Stomach smooth muscle (tissue), 2 donors: ENCODE measurements at regions not wholly inside any gene's neighbourhood (a gene's known extent, or its start where the extent isn't known, plus 50 kb on each side); places are given as distances from the start of the nearest gene placed in this dataset.

Source experiments
- H3K27ac ChIP-seq: one replicate; pipeline ENCODE4 v1.7.0; 2013; ENCODE audit warnings: mild to moderate bottlenecking, low read length, inconsistent platforms
- H3K27me3 ChIP-seq, 2 donors: one replicate each; pipeline ENCODE4 v1.7.0; 2013; ENCODE audit warnings: low read length in 2 of 2; ENCODE audit not compliant: insufficient read depth in 2 of 2, control insufficient read depth in 1 of 2
- H3K36me3 ChIP-seq, 2 donors: one replicate each; pipeline ENCODE4 v1.7.0; 2013; ENCODE audit warnings: low read length in 2 of 2; ENCODE audit not compliant: control insufficient read depth in 2 of 2, insufficient read depth in 2 of 2
- H3K4me1 ChIP-seq: one replicate; pipeline ENCODE4 v1.7.0; 2013; ENCODE audit warnings: low read length; ENCODE audit not compliant: control insufficient read depth, insufficient read depth
- H3K4me3 ChIP-seq, 2 donors: one replicate each; pipeline ENCODE4 v1.7.0; 2013; ENCODE audit warnings: low read length in 2 of 2
- H3K9ac ChIP-seq, 2 donors: one replicate each; pipeline ENCODE4 v1.7.0; 2013; ENCODE audit warnings: low read length in 2 of 2, mild to moderate bottlenecking in 1 of 2
- H3K9me3 ChIP-seq, 2 donors: one replicate each; pipeline ENCODE4 v1.7.0; 2013; ENCODE audit warnings: low read length in 2 of 2; ENCODE audit not compliant: control insufficient read depth in 2 of 2
- donor health status: healthy.
- donor health status: Pancreatic carcinoma.

DNA sequence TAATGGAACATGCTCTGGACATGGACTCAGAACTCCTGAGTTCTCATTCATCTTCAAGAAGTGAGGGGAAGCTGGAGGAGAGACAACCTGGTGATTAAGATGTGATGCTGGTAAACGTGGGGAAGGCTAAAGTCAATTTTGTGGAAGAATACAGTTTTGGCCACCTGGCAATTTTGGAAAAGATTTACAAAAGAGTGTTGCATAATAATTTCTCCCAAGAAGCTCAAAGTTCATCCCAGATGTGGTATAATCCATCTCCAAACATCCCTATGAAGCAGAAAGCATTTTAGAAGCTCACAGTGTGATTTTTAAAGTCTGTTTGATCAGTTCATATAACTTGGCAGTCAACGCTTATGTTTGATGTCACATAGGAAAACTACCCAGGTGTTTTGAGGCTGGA lies 208.7 kb downstream of the LMX1A start:
- no peak overlapping the region for H3K9ac ChIP-seq
- peaks cover 0 to 6% of the 10 kb centered on the region in 2 donors for H3K27me3 ChIP-seq
- H3K27ac ChIP-seq, result no peak overlapping the region
- no peaks in the 10 kb centered on the region for H3K36me3 ChIP-seq
- peaks cover 2% of the 10 kb centered on the region for H3K4me1 ChIP-seq
- H3K9me3 ChIP-seq, result no peaks in the 10 kb centered on the region
- H3K4me3 ChIP-seq, result no peak overlapping the region

DNA sequence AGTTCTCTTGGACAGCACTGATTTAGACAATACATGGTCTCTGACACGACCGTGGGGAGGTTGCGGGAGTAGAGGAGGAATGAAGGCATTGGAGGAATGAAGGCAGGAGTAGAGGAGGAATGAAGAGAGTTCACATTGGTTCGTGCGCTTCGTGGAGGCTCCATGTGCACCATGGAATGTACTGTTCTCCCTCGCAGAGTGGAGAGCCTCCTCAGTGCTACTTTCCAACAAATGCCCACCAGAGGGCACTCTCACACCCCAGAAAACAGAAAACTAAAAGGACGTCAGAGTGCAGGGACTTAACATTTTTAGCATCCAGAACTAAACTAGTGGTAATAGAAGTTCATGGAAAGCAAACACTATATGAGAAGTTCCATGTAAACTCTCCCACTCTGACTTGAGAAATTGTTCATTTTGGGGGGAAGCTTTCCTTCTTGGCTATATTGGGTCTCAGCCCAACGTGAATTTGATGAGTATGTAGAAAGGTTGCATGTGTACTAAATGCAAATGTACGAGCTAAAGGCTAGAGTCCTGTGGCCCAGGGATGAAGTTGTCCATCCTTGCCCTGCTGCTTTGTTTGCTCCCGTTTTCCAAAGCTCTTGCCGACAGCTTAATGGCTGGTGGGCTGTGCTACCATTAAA lies 211.6 kb downstream of the LMX1A start:
- Histone ChIP-seq H3K4me1 (peaks cover 2% of the 10 kb centered on the region), H3K27ac (no peak overlapping the region), H3K4me3 (no peak overlapping the region), H3K9me3 (no peaks in the 10 kb centered on the region), H3K27me3 (peaks cover 0 to 11% of the 10 kb centered on the region in 2 donors), H3K9ac (no peak overlapping the region), H3K36me3 (no peaks in the 10 kb centered on the region)

DNA sequence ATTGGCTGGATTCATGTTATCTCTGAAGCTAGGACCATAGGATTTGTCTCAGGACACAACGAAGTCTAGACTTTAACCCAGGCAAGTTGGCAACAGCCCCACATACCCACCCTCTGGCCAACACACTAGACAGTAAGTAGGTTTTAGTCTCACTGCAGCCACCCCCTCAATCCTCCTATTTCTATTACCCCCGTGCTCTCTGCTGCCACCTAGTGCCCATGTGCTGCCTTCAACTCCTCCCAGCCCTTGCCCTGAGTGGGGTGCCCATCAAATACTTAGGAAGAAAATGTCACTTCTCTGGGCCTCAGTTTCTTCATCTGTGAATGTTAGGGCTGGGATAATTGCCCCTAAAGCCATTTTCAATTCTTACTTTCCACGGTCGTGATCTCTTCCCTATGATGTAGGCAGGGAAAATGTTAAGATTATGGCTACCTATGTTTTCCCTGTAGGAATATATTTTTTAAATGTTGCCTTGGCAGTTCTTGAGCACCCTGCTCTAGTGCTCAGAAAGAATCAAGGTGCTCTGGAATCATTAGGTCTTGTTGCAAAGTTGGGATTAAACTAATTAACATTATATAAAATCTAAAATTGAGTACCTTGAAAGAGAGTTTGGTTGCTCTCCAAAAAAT lies 213.0 kb downstream of the LMX1A start:
- no peaks in the 10 kb centered on the region for H3K9me3 ChIP-seq
- no peak overlapping the region for H3K4me3 ChIP-seq
- no peak overlapping the region for H3K27ac ChIP-seq
- H3K27me3 ChIP-seq, result peaks cover 0 to 11% of the 10 kb centered on the region in 2 donors
- H3K9ac ChIP-seq, result no peak overlapping the region
- H3K36me3 ChIP-seq, result no peaks in the 10 kb centered on the region
- H3K4me1 ChIP-seq, result peaks cover 2% of the 10 kb centered on the region

GRCh38 chr1:165138960-165139359 lies 217.6 kb downstream of the LMX1A start:
- no peak overlapping the region for H3K9ac ChIP-seq
- H3K4me3 ChIP-seq, result no peak overlapping the region
- no peak overlapping the region for H3K27ac ChIP-seq
- no peaks in the 10 kb centered on the region for H3K9me3 ChIP-seq
- no peaks in the 10 kb centered on the region for H3K36me3 ChIP-seq
- H3K27me3 ChIP-seq, result peaks cover 11 to 22% of the 10 kb centered on the region in 2 donors
- no peaks in the 10 kb centered on the region for H3K4me1 ChIP-seq

- no peaks in the 10 kb centered on the region for H3K4me1 ChIP-seq
- H3K27ac ChIP-seq, result no peak overlapping the region
- no peak overlapping the region for H3K9ac ChIP-seq
- peaks cover 11 to 16% of the 10 kb centered on the region in 2 donors for H3K27me3 ChIP-seq
- H3K36me3 ChIP-seq, result no peaks in the 10 kb centered on the region
- H3K4me3 ChIP-seq, result no peak overlapping the region
- H3K9me3 ChIP-seq, result no peaks in the 10 kb centered on the region
Measured at GRCh38 chr1:165137551-165138316, 218.8 kb downstream of the LMX1A start.

DNA sequence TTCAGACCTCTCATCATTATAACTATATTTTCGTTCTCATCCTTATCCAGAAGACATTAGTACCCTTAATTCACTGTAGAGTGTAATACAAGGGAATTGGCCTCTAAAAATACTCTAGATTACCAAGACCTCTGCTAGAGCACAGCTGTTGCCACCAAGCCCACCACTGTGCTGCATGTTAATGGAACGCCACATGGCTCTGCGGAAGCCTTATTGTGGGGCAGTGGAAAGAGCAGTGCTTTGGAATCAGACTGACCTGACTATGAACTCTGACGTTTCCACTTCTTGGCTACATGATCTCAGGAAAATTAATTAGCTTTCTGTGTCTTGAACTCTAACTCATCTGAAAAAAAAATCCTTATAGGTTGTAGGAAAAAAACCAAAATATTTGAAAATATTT lies 222.1 kb downstream of the LMX1A start:
- no peak overlapping the region for H3K4me3 ChIP-seq
- H3K36me3 ChIP-seq, result no peaks in the 10 kb centered on the region
- H3K9me3 ChIP-seq, result no peaks in the 10 kb centered on the region
- no peak overlapping the region for H3K9ac ChIP-seq
- no peaks in the 10 kb centered on the region for H3K4me1 ChIP-seq
- peaks cover 11 to 15% of the 10 kb centered on the region in 2 donors for H3K27me3 ChIP-seq
- no peak overlapping the region for H3K27ac ChIP-seq

- Histone ChIP-seq H3K27ac (no peak overlapping the region), H3K36me3 (no peaks in the 10 kb centered on the region), H3K4me3 (no peak overlapping the region), H3K9ac (no peak overlapping the region), H3K9me3 (peaks cover 0 to 3% of the 10 kb centered on the region in 2 donors), H3K4me1 (no peaks in the 10 kb centered on the region), H3K27me3 (peaks cover 3 to 7% of the 10 kb centered on the region in 2 donors)
Measured at GRCh38 chr1:165129568-165130164, 226.8 kb downstream of the LMX1A start.

DNA sequence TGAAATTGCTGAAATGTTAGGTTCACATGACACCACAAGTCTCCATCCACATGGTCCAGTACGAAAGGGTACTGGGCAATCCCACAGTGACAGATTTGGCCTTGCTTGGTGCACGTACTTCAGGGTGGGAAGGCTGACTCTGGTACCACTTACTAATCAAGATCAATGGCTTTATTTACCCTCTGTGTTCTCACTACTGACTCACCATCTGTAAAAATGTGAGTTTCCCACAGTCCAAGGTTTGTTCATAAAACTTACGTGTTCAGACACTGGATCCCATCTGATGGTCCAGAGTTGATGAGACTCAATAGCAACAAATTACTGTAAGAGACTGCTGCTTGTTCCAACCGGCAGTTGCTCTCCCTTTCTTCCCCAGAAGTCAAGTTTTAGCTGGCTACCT lies 231.7 kb downstream of the LMX1A start:
- Histone ChIP-seq H3K4me3 (no peak overlapping the region), H3K9ac (no peak overlapping the region), H3K4me1 (no peaks in the 10 kb centered on the region), H3K36me3 (no peaks in the 10 kb centered on the region), H3K27me3 (peaks cover 3 to 13% of the 10 kb centered on the region in 2 donors), H3K27ac (no peak overlapping the region), H3K9me3 (peaks cover 0 to 3% of the 10 kb centered on the region in 2 donors)

DNA sequence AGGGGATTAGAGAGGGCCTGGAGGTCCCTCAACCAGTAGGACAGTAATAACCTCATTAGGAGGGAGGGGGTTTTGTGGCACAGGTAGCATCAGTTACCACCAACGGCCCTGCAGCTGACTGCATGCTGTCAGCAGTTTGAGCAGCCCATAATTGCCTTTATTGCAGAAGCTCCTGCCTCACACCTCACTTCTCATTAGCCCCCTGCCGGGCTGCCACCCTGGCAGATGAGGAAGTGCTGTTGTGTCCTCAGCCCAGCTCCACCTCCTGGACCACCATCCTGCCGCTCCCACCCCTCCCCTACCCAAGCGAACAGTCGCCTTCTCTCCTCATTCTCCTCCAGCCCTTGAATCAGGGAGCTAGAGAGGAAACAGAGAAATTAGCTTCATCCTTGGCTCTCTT lies 237.4 kb downstream of the LMX1A start:
- H3K36me3 ChIP-seq, result no peaks in the 10 kb centered on the region

GRCh38 chr1:165117482-165117881 lies 239.0 kb downstream of the LMX1A start:
- Histone ChIP-seq H3K9ac (no peak overlapping the region), H3K4me1 (no peaks in the 10 kb centered on the region)

More for the DNA sequence above, 237.4 kb downstream of the LMX1A start:
- Histone ChIP-seq H3K4me1 (no peaks in the 10 kb centered on the region), H3K9ac (no peak overlapping the region), H3K27me3 (peaks cover 16 to 32% of the 10 kb centered on the region in 2 donors), H3K9me3 (no peaks in the 10 kb centered on the region), H3K27ac (no peak overlapping the region), H3K4me3 (no peak overlapping the region)

More at GRCh38 chr1:165117482-165117881, 239.0 kb downstream of the LMX1A start:
- no peaks in the 10 kb centered on the region for H3K36me3 ChIP-seq
- no peak overlapping the region for H3K4me3 ChIP-seq
- H3K27ac ChIP-seq, result no peak overlapping the region
- no peaks in the 10 kb centered on the region for H3K9me3 ChIP-seq
- peaks cover 16 to 32% of the 10 kb centered on the region in 2 donors for H3K27me3 ChIP-seq
